Osteocyte (in vitro differentiated cells): ENCODE measurements at regions not wholly inside any gene's neighbourhood (a gene's known extent, or its start where the extent isn't known, plus 50 kb on each side); places are given as distances from the start of the nearest gene placed in this dataset.

Source experiments
- DNase-seq: peaks from one replicate; pipeline ENCODE4 v3.0.0; 2021; ENCODE audit warnings: mixed read lengths; ENCODE audit not compliant: unreplicated experiment; ENCODE audit errors: extremely low spot score
- H3K27ac Mint-ChIP-seq: one replicate; pipeline ENCODE4 v1.8.0; 2021; ENCODE audit warnings: mild to moderate bottlenecking, mixed read lengths; ENCODE audit not compliant: unreplicated experiment
- H3K27me3 Mint-ChIP-seq: one replicate; pipeline ENCODE4 v1.8.0; 2021; ENCODE audit warnings: mixed read lengths; ENCODE audit not compliant: unreplicated experiment
- H3K36me3 Mint-ChIP-seq: one replicate; pipeline ENCODE4 v1.8.0; 2021; ENCODE audit warnings: mixed read lengths; ENCODE audit not compliant: unreplicated experiment
- H3K4me1 Mint-ChIP-seq: one replicate; pipeline ENCODE4 v1.8.0; 2021; ENCODE audit warnings: mixed read lengths; ENCODE audit not compliant: unreplicated experiment
- H3K4me3 Mint-ChIP-seq: one replicate; pipeline ENCODE4 v1.8.0; 2021; ENCODE audit warnings: mild to moderate bottlenecking, moderate library complexity, mixed read lengths; ENCODE audit not compliant: unreplicated experiment
- H3K9me3 Mint-ChIP-seq: one replicate; pipeline ENCODE4 v1.8.0; 2021; ENCODE audit warnings: mixed read lengths; ENCODE audit not compliant: unreplicated experiment
- TF ChIP-seq, protein P1 (sequence below): fragments of 200-600 bp; sonication (generic); IDR thresholded peaks from 2 replicates; pipeline ENCODE4 v1.5.0; 2021; ENCODE audit warnings: antibody characterized with exemption, mild to moderate bottlenecking, moderate library complexity

DNA sequence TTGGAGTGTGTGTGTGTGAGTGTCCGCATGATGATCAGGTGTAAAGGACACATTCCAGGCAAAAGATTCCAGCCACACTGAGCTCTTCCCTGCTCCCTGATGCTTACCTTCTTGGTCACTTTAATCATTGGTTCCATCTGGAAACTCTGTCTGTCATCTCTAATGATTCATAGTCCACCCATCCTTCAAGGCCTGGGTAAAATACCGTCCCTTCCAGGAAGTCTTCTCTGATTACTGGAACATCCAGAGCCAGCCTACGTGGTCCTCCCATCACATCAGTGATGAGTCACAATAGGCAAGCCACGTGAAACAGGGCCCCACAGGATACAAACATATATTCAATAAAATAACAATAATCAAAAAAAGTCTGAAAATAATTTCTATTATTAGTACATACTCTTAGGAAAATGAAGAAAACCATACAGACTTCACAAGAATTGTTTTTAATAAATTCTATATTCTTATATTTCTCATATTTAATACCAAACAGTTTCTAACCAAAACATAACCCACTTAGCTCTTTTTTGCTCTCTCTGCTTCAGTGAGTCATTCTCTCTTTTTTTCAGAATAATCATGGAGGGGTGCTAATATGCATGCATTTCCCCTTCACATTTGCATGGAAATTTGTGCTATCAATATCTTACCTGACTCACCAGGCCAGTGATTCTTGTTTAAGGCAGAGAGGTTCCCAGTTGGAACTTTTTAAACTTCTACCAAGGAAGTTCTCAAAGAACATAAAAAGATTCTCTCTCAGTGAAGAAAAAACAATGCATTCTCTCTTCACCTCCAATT is 263.2 kb downstream of the TOX3 start:
- Mint-ChIP-seq H3K4me3 (no peak overlapping the region), H3K27me3 (peaks cover 42% of the 10 kb centered on the region), H3K4me1 (no peaks in the 10 kb centered on the region), H3K36me3 (no peaks in the 10 kb centered on the region), H3K27ac (no peak overlapping the region), H3K9me3 (no peaks in the 10 kb centered on the region)
- TF ChIP-seq, protein P1, sequence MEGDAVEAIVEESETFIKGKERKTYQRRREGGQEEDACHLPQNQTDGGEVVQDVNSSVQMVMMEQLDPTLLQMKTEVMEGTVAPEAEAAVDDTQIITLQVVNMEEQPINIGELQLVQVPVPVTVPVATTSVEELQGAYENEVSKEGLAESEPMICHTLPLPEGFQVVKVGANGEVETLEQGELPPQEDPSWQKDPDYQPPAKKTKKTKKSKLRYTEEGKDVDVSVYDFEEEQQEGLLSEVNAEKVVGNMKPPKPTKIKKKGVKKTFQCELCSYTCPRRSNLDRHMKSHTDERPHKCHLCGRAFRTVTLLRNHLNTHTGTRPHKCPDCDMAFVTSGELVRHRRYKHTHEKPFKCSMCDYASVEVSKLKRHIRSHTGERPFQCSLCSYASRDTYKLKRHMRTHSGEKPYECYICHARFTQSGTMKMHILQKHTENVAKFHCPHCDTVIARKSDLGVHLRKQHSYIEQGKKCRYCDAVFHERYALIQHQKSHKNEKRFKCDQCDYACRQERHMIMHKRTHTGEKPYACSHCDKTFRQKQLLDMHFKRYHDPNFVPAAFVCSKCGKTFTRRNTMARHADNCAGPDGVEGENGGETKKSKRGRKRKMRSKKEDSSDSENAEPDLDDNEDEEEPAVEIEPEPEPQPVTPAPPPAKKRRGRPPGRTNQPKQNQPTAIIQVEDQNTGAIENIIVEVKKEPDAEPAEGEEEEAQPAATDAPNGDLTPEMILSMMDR, result no peak
- DNase-seq, result no peak

DNA sequence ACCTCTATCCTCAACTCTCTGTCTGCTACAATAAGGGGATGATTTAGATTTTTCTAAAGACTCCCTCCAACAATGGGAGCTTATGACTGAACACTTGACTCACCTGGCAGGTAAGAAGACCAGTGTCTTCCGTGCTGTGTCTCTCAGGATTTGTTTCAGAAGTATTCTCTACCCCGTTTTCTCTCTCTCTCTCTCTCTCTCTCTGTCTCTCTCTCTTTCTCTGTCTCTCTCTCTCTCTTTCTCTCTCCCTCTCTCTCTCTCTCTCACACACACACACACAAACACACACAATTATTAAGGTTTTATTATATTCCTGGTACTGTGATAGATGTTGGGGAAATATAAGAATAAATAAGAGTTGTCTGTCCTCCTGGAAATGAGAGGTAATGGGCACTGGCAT is 263.9 kb downstream of the TOX3 start:
- DNase-seq, result no peak
- TF ChIP-seq, protein P1, result no peak
- Mint-ChIP-seq H3K27me3 (peaks cover 39% of the 10 kb centered on the region), H3K4me3 (no peak overlapping the region), H3K27ac (no peak overlapping the region), H3K4me1 (no peaks in the 10 kb centered on the region), H3K9me3 (no peaks in the 10 kb centered on the region), H3K36me3 (no peaks in the 10 kb centered on the region)

DNA sequence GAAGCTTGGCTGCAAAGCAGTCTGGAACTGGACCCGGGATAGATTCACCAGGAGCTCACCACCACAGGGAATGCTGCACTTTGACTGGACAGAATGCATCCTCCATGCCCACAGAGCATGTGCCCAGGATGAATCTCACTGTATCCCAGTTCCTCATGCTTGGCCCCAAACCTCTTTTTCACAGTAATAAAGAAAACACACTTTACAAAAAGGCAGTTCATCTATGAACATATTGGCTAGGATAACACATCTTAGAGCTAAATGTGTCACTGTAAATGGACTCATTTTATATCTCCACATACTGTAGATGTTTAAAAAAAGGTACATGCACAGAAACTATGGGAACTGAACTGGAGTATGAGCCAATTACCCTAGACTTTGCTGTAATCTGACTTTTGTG is 266.9 kb downstream of the TOX3 start:
- H3K4me3 Mint-ChIP-seq, result no peak overlapping the region
- H3K9me3 Mint-ChIP-seq, result no peaks in the 10 kb centered on the region
- no peaks in the 10 kb centered on the region for H3K4me1 Mint-ChIP-seq
- DNase-seq, result no peak
- TF ChIP-seq, protein P1, result no peak
- peaks cover 39% of the 10 kb centered on the region for H3K27me3 Mint-ChIP-seq
- H3K36me3 Mint-ChIP-seq, result no peaks in the 10 kb centered on the region
- no peak overlapping the region for H3K27ac Mint-ChIP-seq

DNA sequence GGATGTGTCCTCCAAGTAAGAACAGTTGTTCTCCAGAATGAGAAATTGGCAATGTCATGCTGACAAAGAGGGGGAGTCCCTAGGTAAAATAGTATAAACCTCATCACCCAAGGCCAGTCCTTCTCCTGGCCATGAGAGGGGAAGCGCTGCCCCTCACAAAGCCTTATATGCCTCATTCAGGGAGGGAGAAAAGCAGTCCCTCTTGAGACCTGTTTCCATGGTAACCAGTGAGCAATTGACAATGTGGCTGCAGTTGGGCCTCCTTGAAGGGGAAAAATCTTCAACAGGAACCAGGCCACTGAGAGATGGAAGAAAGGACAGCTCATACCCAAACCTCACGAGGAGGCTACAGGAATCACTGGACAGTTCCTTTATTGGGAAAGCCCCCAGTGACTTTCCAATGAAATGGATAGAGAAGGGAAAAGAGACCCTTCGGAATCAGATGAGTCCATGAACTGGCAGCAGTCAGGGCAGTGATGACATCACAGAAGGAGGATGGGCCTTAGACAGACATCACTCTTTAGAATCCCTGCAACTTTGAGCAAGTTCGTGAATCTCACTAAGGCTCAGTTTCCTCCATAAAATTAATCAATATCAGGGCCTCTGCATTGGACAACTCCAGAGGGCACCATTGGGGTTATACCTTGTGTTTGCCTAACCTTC is 275.7 kb downstream of the TOX3 start:
- Mint-ChIP-seq H3K27ac (no peak overlapping the region), H3K9me3 (no peaks in the 10 kb centered on the region), H3K27me3 (peaks cover 11% of the 10 kb centered on the region), H3K36me3 (no peaks in the 10 kb centered on the region), H3K4me1 (no peaks in the 10 kb centered on the region), H3K4me3 (no peak overlapping the region)
- TF ChIP-seq, protein P1, result no peak
- no peak for DNase-seq

DNA sequence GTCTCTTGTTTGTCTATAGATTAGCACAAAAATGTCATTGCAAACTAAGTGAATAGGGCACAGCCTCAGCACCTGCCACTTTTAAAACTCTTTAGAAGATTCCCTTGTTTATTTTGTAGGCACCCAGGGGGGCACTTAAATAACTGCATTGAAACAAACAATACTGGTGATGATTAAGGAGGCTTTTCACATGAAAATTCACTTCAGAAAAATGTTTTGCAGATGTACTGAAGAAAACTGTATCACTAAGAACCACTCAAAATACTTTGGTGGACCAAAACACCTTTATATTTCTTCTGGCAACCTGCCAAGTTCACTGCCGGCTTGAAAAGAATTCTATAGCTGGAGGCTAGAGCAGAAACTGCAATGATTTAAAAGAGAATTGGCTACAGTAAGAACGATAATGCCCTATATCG is 281.5 kb downstream of the TOX3 start:
- Mint-ChIP-seq H3K27me3 (peaks cover 11% of the 10 kb centered on the region), H3K27ac (no peak overlapping the region), H3K4me3 (no peak overlapping the region), H3K4me1 (peaks cover 5% of the 10 kb centered on the region), H3K9me3 (no peaks in the 10 kb centered on the region), H3K36me3 (no peaks in the 10 kb centered on the region)
- TF ChIP-seq, protein P1, result no peak
- DNase-seq, result no peak
